ENCODE measurements at regions not wholly inside any gene's neighbourhood (a gene's known extent, or its start where the extent isn't known, plus 50 kb on each side); places are given as distances from the start of the nearest gene placed in this dataset.

GRCh38 chr9:106358331-106358730, 504.6 kb upstream of the ZNF462 start:
- ATAC-seq (ENCODE audit: insufficient number of reproducible peaks, low FRiP score, low read depth) (no peak), DNase-seq (ENCODE audit: low spot score) (no peak)
- no peaks in the 10 kb centered on the region for H3K9me3 ChIP-seq
- H3K27ac ChIP-seq: no peak overlapping the region
- H3K4me1 ChIP-seq (ENCODE audit: control insufficient read depth in 1 of 2, low read depth in 2 of 2): no peaks in the 10 kb centered on the region
- H3K4me3 ChIP-seq: no peak overlapping the region
- H3K36me3 ChIP-seq: no peaks in the 10 kb centered on the region
- no peak for TF ChIP-seq CTCF (IDR thresholded peaks at IDR 0.05)
- H3K27me3 ChIP-seq (replicated peaks; ENCODE audit: insufficient read depth): no peaks in the 10 kb centered on the region

GRCh38 chr9:106376689-106377088, 486.3 kb upstream of the ZNF462 start:
- DNase-seq (ENCODE audit: low spot score) (no peak), ATAC-seq (ENCODE audit: insufficient number of reproducible peaks, low FRiP score, low read depth) (no peak)
- TF ChIP-seq CTCF (IDR thresholded peaks at IDR 0.05): no peak
- Histone ChIP-seq H3K9me3 (no peaks in the 10 kb centered on the region), H3K4me1 (ENCODE audit: control insufficient read depth in 1 of 2, low read depth in 2 of 2) (no peaks in the 10 kb centered on the region), H3K4me3 (no peak overlapping the region), H3K27ac (no peak overlapping the region), H3K36me3 (no peaks in the 10 kb centered on the region), H3K27me3 (replicated peaks; ENCODE audit: insufficient read depth) (no peaks in the 10 kb centered on the region)

- DNase-seq (ENCODE audit: low spot score): no peak
- TF ChIP-seq CTCF (IDR thresholded peaks at IDR 0.05): no peak
- Histone ChIP-seq H3K27ac (no peak overlapping the region), H3K27me3 (replicated peaks; ENCODE audit: insufficient read depth) (no peaks in the 10 kb centered on the region), H3K36me3 (no peaks in the 10 kb centered on the region), H3K4me3 (no peak overlapping the region), H3K9me3 (no peaks in the 10 kb centered on the region), H3K4me1 (ENCODE audit: control insufficient read depth in 1 of 2, low read depth in 2 of 2) (no peaks in the 10 kb centered on the region)
- no peak for ATAC-seq (ENCODE audit: insufficient number of reproducible peaks, low FRiP score, low read depth)
These were observed 479.9 kb upstream of the ZNF462 start for GRCh38 chr9:106383072-106383471.

- H3K4me1 ChIP-seq (ENCODE audit: control insufficient read depth in 1 of 2, low read depth in 2 of 2): no peaks in the 10 kb centered on the region
- no peaks in the 10 kb centered on the region for H3K36me3 ChIP-seq
- no peak overlapping the region for H3K27ac ChIP-seq
- DNase-seq (ENCODE audit: low spot score) (no peak), ATAC-seq (ENCODE audit: insufficient number of reproducible peaks, low FRiP score, low read depth) (no peak)
- no peaks in the 10 kb centered on the region for H3K9me3 ChIP-seq
- no peak for TF ChIP-seq CTCF (IDR thresholded peaks at IDR 0.05)
- H3K27me3 ChIP-seq (replicated peaks; ENCODE audit: insufficient read depth): no peaks in the 10 kb centered on the region
- no peak overlapping the region for H3K4me3 ChIP-seq
These were observed 475.0 kb upstream of the ZNF462 start for GRCh38 chr9:106387965-106388364.

- no peaks in the 10 kb centered on the region for H3K36me3 ChIP-seq
- H3K9me3 ChIP-seq: no peaks in the 10 kb centered on the region
- no peaks in the 10 kb centered on the region for H3K27me3 ChIP-seq (replicated peaks; ENCODE audit: insufficient read depth)
- H3K4me3 ChIP-seq: no peak overlapping the region
- H3K4me1 ChIP-seq (ENCODE audit: control insufficient read depth in 1 of 2, low read depth in 2 of 2): no peaks in the 10 kb centered on the region
- ATAC-seq (ENCODE audit: insufficient number of reproducible peaks, low FRiP score, low read depth) (no peak), DNase-seq (ENCODE audit: low spot score) (no peak)
- no peak overlapping the region for H3K27ac ChIP-seq
- TF ChIP-seq CTCF (IDR thresholded peaks at IDR 0.05): no peak
These were observed 469.7 kb upstream of the ZNF462 start for GRCh38 chr9:106393226-106393625.
